Suprapubic skin (tissue), 4 donors: ENCODE measurements at regions not wholly inside any gene's neighbourhood (a gene's known extent, or its start where the extent isn't known, plus 50 kb on each side); places are given as distances from the start of the nearest gene placed in this dataset.

Experiments used
- DNase-seq, 2 donors: peaks; one replicate each; pipeline ENCODE4 v3.0.0-alpha.2; 2019; ENCODE audit warnings: low spot score in 2 of 2
- H3K27ac ChIP-seq: fragments of 200-600 bp; sonication (generic); one replicate; pipeline ENCODE4 v1.5.1; 2019
- H3K27me3 ChIP-seq: fragments of 200-600 bp; sonication (generic); one replicate; pipeline ENCODE4 v1.5.1; 2019
- H3K36me3 ChIP-seq: fragments of 200-600 bp; sonication (generic); one replicate; pipeline ENCODE4 v1.5.1; 2019
- H3K4me1 ChIP-seq: fragments of 200-600 bp; sonication (generic); one replicate; pipeline ENCODE4 v1.5.1; 2019
- H3K4me3 ChIP-seq: fragments of 200-600 bp; sonication (generic); one replicate; pipeline ENCODE4 v1.5.1; 2019; ENCODE audit warnings: mild to moderate bottlenecking
- H3K9me3 ChIP-seq: fragments of 200-600 bp; sonication (generic); one replicate; pipeline ENCODE4 v1.5.1; 2019
- CTCF ChIP-seq, 2 donors: fragments of 200-600 bp in 1 of 2; fragments of 450-650 bp in 1 of 2; sonication (generic) in 1 of 2; IDR thresholded peaks; one replicate each; pipeline ENCODE4 v1.5.1; 2016 to 2019; ENCODE audit warnings: antibody characterized with exemption in 2 of 2, mild to moderate bottlenecking in 1 of 2, moderate library complexity in 1 of 2
- EP300 ChIP-seq: sonication (generic); formaldehyde crosslinking; IDR thresholded peaks from one replicate; pipeline ENCODE4 v1.6.1; 2017; ENCODE audit warnings: antibody characterized with exemption
- POLR2A ChIP-seq, 2 donors: fragments of 450-650 bp; IDR thresholded peaks; one replicate each; pipeline ENCODE4 v1.6.1; 2017; ENCODE audit warnings: antibody characterized with exemption in 2 of 2, mild to moderate bottlenecking in 2 of 2, moderate library complexity in 2 of 2
- POLR2AphosphoS5 ChIP-seq, 3 donors: sonication (generic); formaldehyde crosslinking; IDR thresholded peaks; one replicate each; pipeline ENCODE4 v1.6.1; 2017; ENCODE audit warnings: antibody characterized with exemption in 3 of 3
- WGBS: methylation state at CpG from one replicate; pipeline ENCODE4 v1.1.5; 2018; 5-methylcytosine and 5-hydroxymethylcytosine counted together

DNA sequence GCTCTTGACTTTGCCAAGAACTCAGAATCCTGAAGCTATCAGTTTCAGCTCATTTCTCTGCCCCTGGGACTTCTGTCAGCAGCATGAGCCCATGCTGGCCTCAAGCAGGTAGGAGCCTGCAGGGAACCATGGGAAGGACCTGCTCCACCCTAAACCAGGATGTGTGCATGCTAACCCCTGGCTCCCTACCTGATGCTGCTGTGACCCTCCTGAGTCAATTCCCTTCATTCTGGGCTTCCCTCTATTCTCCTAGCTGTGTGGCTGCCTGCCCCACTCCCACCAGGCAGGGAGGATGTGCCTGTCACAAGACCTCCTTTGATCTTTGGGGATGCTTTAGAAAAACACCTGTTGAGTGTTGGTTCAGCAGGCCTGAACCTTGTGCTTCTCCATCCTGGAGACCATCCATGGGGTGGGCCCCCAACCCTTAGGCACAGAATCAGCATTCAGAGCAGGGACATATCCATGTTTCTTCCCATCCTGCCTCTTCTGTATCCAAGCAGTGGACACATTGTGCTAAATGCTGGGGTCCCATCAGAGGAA is 117.1 kb upstream of the CCL21 start:
- Histone ChIP-seq H3K9me3 (no peaks in the 10 kb centered on the region), H3K27me3 (no peaks in the 10 kb centered on the region), H3K4me1 (peaks cover 5% of the 10 kb centered on the region), H3K27ac (no peak overlapping the region), H3K4me3 (no peak overlapping the region), H3K36me3 (no peaks in the 10 kb centered on the region)
- no peak for DNase-seq
- TF ChIP-seq EP300 (no peak), POLR2A (IDR thresholded peaks at IDR 0.05) (no peak), POLR2AphosphoS5 (IDR thresholded peaks at IDR 0.05) (no peak), CTCF (IDR thresholded peaks at IDR 0.05) (no peak)

DNA sequence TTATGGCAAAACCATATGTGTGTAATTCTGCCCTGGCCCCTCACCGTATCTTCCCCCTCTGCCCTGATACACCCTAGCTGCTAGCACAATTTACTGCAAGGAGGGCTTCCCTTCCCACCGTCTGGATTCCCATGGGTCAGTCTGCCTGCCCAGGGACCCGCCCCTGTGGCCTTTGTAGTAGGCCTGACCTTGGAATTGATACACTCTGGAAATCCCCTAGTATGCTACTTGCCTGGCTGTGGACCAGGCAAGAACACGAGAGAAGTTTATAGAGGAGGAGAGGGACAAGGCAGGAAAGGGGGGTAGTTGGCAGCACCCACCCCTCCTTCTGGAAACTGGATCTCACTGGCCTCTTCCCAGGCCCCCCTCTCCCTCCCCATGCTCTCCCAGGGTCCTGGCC is 115.8 kb upstream of the CCL21 start:
- DNase-seq: no peak
- no peak overlapping the region for H3K27ac ChIP-seq
- H3K4me3 ChIP-seq: no peak overlapping the region
- H3K27me3 ChIP-seq: no peaks in the 10 kb centered on the region
- H3K36me3 ChIP-seq: no peaks in the 10 kb centered on the region
- H3K9me3 ChIP-seq: no peaks in the 10 kb centered on the region
- H3K4me1 ChIP-seq: peaks cover 5% of the 10 kb centered on the region
- WGBS: 49% methylated on average over 4 of the region's 4 CpGs
- TF ChIP-seq EP300 (no peak), CTCF (IDR thresholded peaks at IDR 0.05) (no peak), POLR2A (IDR thresholded peaks at IDR 0.05) (no peak), POLR2AphosphoS5 (IDR thresholded peaks at IDR 0.05) (no peak)

GRCh38 chr9:34823778-34824177 is 113.8 kb upstream of the CCL21 start:
- TF ChIP-seq POLR2A (IDR thresholded peaks at IDR 0.05): no peak
- no peak for TF ChIP-seq POLR2AphosphoS5 (IDR thresholded peaks at IDR 0.05)
- no peak for TF ChIP-seq EP300
- TF ChIP-seq CTCF (IDR thresholded peaks at IDR 0.05): no peak
- no peaks in the 10 kb centered on the region for H3K36me3 ChIP-seq
- peaks cover 5% of the 10 kb centered on the region for H3K4me1 ChIP-seq
- H3K27ac ChIP-seq: no peak overlapping the region
- no peak for DNase-seq
- no peaks in the 10 kb centered on the region for H3K9me3 ChIP-seq
- WGBS: 52% methylated on average over 3 of the region's 4 CpGs
- H3K27me3 ChIP-seq: no peaks in the 10 kb centered on the region
- H3K4me3 ChIP-seq: no peak overlapping the region

- DNase-seq: no peak
- Histone ChIP-seq H3K4me1 (peaks cover 8% of the 10 kb centered on the region), H3K27ac (no peak overlapping the region), H3K4me3 (peak overlapping the region; percentile 34), H3K36me3 (no peaks in the 10 kb centered on the region), H3K27me3 (peaks cover 25% of the 10 kb centered on the region), H3K9me3 (no peaks in the 10 kb centered on the region)
- WGBS: no CpG with 5 or more reads among the region's 14 CpGs
- TF ChIP-seq EP300 (no peak), POLR2AphosphoS5 (IDR thresholded peaks at IDR 0.05) (no peak)
Observed at GRCh38 chr9:34810187-34810524, 100.2 kb upstream of the CCL21 start.

GRCh38 chr9:34809504-34810186 is 99.7 kb upstream of the CCL21 start:
- no peaks in the 10 kb centered on the region for H3K9me3 ChIP-seq
- no peaks in the 10 kb centered on the region for H3K36me3 ChIP-seq
- TF ChIP-seq POLR2A (IDR thresholded peaks at IDR 0.05): no peak
- no peak for TF ChIP-seq POLR2AphosphoS5 (IDR thresholded peaks at IDR 0.05)
- TF ChIP-seq CTCF (IDR thresholded peaks at IDR 0.05): no peak
- TF ChIP-seq EP300: no peak
- DNase-seq: no peak
- H3K4me3 ChIP-seq: peak overlapping the region; percentile 34
- H3K4me1 ChIP-seq: peaks cover 8% of the 10 kb centered on the region
- no peak overlapping the region for H3K27ac ChIP-seq
- 11% methylated on average over 4 of the region's 70 CpGs for WGBS
- H3K27me3 ChIP-seq: peaks cover 25% of the 10 kb centered on the region

- Histone ChIP-seq H3K27ac (no peak overlapping the region), H3K4me3 (no peak overlapping the region), H3K4me1 (no peaks in the 10 kb centered on the region), H3K9me3 (no peaks in the 10 kb centered on the region), H3K36me3 (no peaks in the 10 kb centered on the region), H3K27me3 (peaks cover 8% of the 10 kb centered on the region)
- 44% methylated on average over 2 of the region's 2 CpGs for WGBS
- DNase-seq: no peak
- no peak for TF ChIP-seq EP300
- no peak for TF ChIP-seq POLR2A (IDR thresholded peaks at IDR 0.05)
- TF ChIP-seq CTCF (IDR thresholded peaks at IDR 0.05): no peak
- no peak for TF ChIP-seq POLR2AphosphoS5 (IDR thresholded peaks at IDR 0.05)
Observed at GRCh38 chr9:34802916-34803315, 93.0 kb upstream of the CCL21 start.
